ENCODE measurements at regions not wholly inside any gene's neighbourhood (a gene's known extent, or its start where the extent isn't known, plus 50 kb on each side); places are given as distances from the start of the nearest gene placed in this dataset.

GRCh38 chr3:72489901-72490300, 358.3 kb downstream of the SHQ1 start:
- Histone ChIP-seq H2AFZ (ENCODE audit: low read depth, low read length) (no peak overlapping the region), H3K4me2 (ENCODE audit: insufficient read depth, low read length) (no peak overlapping the region), H3K4me3 (replicated peaks in 1 of 3; ENCODE audit: insufficient read depth in 1 of 3, low read depth in 1 of 3, low read length in 3 of 3) (no peak overlapping the region), H4K20me1 (replicated peaks; ENCODE audit: control insufficient read depth, extremely low read depth, insufficient read depth, low read length) (no peaks in the 10 kb centered on the region), H3K9ac (replicated peaks; ENCODE audit: extremely low read depth, insufficient read depth, low read length) (no peak overlapping the region), H3K36me3 (ENCODE audit: control insufficient read depth in 2 of 2, extremely low read depth in 1 of 2, insufficient read depth in 2 of 2, low read length in 2 of 2) (no peaks in the 10 kb centered on the region), H3K4me1 (ENCODE audit: control insufficient read depth, extremely low read depth, insufficient read depth, low read length) (peaks cover 9% of the 10 kb centered on the region), H3K9me1 (replicated peaks; ENCODE audit: control insufficient read depth, extremely low read depth, insufficient read depth, low read length) (no peaks in the 10 kb centered on the region), H3K27ac (ENCODE audit: insufficient read depth, low read depth, low read length) (no peak overlapping the region), H3K79me2 (ENCODE audit: control insufficient read depth, insufficient read depth, low read length) (no peaks in the 10 kb centered on the region), H3K9me3 (replicated peaks; ENCODE audit: control insufficient read depth, insufficient read depth, low read length) (no peaks in the 10 kb centered on the region), H3K27me3 (ENCODE audit: control insufficient read depth in 2 of 2, insufficient read depth in 2 of 2, low read length in 2 of 2) (peaks cover 0 to 3% of the 10 kb centered on the region in 2 experiments)
- no TSS peak for BruUV-seq (replicated peaks)
- ChIA-PET CTCF (interaction anchor here (1.0 kb wide), 1 partner anchor 16 kb away, joined by 3 read pairs; no protein-coding TSS in a partner anchor), POLR2A (no interaction called here)
- dilution Hi-C loops (cut with MboI; ENCODE audit: extremely low pct_ligation_motif_present, low sequenced_read_pairs) = no loop called here
- FAIRE-seq (no peak), DNase-seq (ENCODE audit: low read depth, low spot score) (no peak)
- TF ChIP-seq MYC (IDR thresholded peaks at IDR 0.05; ENCODE audit: low read depth, low read length) = no peak
- TF ChIP-seq MAX (IDR thresholded peaks at IDR 0.05; ENCODE audit: insufficient read depth, insufficient read length) = no peak
- TF ChIP-seq FOS (IDR thresholded peaks at IDR 0.05; ENCODE audit: borderline replicate concordance, insufficient read depth, low read length) = no peak
- no peak for TF ChIP-seq POLR2AphosphoS5 (IDR thresholded peaks at IDR 0.05; ENCODE audit: insufficient read depth, low read depth, low read length)
- no peak for TF ChIP-seq EZH2 (IDR thresholded peaks at IDR 0.05; ENCODE audit: borderline replicate concordance, low read depth, low read length, severe bottlenecking)
- intact Hi-C loops (cut with micrococcal nuclease) = loop anchor here (10.0 kb wide), 1 partner anchor 335 kb away; no protein-coding TSS in a partner anchor

GRCh38 chr3:72488738-72489035, 359.6 kb downstream of the SHQ1 start:
- no TSS peak for BruUV-seq (replicated peaks)
- Histone ChIP-seq H3K9me3 (replicated peaks; ENCODE audit: control insufficient read depth, insufficient read depth, low read length) (no peaks in the 10 kb centered on the region), H3K9me1 (replicated peaks; ENCODE audit: control insufficient read depth, extremely low read depth, insufficient read depth, low read length) (no peaks in the 10 kb centered on the region), H3K9ac (replicated peaks; ENCODE audit: extremely low read depth, insufficient read depth, low read length) (no peak overlapping the region), H4K20me1 (replicated peaks; ENCODE audit: control insufficient read depth, extremely low read depth, insufficient read depth, low read length) (no peaks in the 10 kb centered on the region), H2AFZ (ENCODE audit: low read depth, low read length) (no peak overlapping the region), H3K79me2 (ENCODE audit: control insufficient read depth, insufficient read depth, low read length) (no peaks in the 10 kb centered on the region), H3K27me3 (ENCODE audit: control insufficient read depth in 2 of 2, insufficient read depth in 2 of 2, low read length in 2 of 2) (no peaks in the 10 kb centered on the region), H3K4me3 (replicated peaks in 1 of 3; ENCODE audit: insufficient read depth in 1 of 3, low read depth in 1 of 3, low read length in 3 of 3) (no peak overlapping the region), H3K27ac (ENCODE audit: insufficient read depth, low read depth, low read length) (no peak overlapping the region), H3K4me2 (ENCODE audit: insufficient read depth, low read length) (no peak overlapping the region), H3K36me3 (ENCODE audit: control insufficient read depth in 2 of 2, extremely low read depth in 1 of 2, insufficient read depth in 2 of 2, low read length in 2 of 2) (no peaks in the 10 kb centered on the region), H3K4me1 (ENCODE audit: control insufficient read depth, extremely low read depth, insufficient read depth, low read length) (peaks cover 9% of the 10 kb centered on the region)
- ChIA-PET POLR2A (no interaction called here), CTCF (no interaction called here)
- no peak for FAIRE-seq
- DNase-seq (ENCODE audit: low read depth, low spot score) = no peak
- dilution Hi-C loops (cut with MboI; ENCODE audit: extremely low pct_ligation_motif_present, low sequenced_read_pairs) = no loop called here
- TF ChIP-seq POLR2A (IDR thresholded peaks at IDR 0.05; ENCODE audit: low read depth, low read length) (no peak), CTCF (IDR thresholded peaks at IDR 0.05; ENCODE audit: extremely low read depth in 1 of 2, insufficient read depth in 1 of 2, low read depth in 1 of 2, low read length in 2 of 2) (no peak), GATA2 (IDR thresholded peaks at IDR 0.05; ENCODE audit: insufficient read depth, insufficient read length, low read depth, low read length) (no peak), FOS (IDR thresholded peaks at IDR 0.05; ENCODE audit: borderline replicate concordance, insufficient read depth, low read length) (no peak), POLR2AphosphoS5 (IDR thresholded peaks at IDR 0.05; ENCODE audit: insufficient read depth, low read depth, low read length) (no peak), MYC (IDR thresholded peaks at IDR 0.05; ENCODE audit: low read depth, low read length) (no peak), EZH2 (IDR thresholded peaks at IDR 0.05; ENCODE audit: borderline replicate concordance, low read depth, low read length, severe bottlenecking) (no peak), JUN (IDR thresholded peaks at IDR 0.05; ENCODE audit: borderline replicate concordance, insufficient read depth, insufficient read length, low read depth) (no peak), MAX (IDR thresholded peaks at IDR 0.05; ENCODE audit: insufficient read depth, insufficient read length) (no peak)
- intact Hi-C loops (cut with micrococcal nuclease) = loop anchor here (10.0 kb wide), 1 partner anchor 336 kb away; no protein-coding TSS in a partner anchor

Data from endothelial cell of umbilical vein (primary cell).